Mesendoderm (in vitro differentiated cells): ENCODE measurements at regions not wholly inside any gene's neighbourhood (a gene's known extent, or its start where the extent isn't known, plus 50 kb on each side); places are given as distances from the start of the nearest gene placed in this dataset.

Experiments
- DNase-seq: peaks from one replicate; pipeline ENCODE4 v3.0.0; 2013
- H2AK5ac ChIP-seq: 2 replicates; pipeline ENCODE4 v1.6.1; 2013; ENCODE audit warnings: low read length, inconsistent platforms
- H2BK120ac ChIP-seq: 2 replicates; pipeline ENCODE4 v1.6.1; 2013; ENCODE audit warnings: low read depth, mild to moderate bottlenecking, low read length, moderate library complexity, mixed read lengths
- H2BK15ac ChIP-seq: replicated peaks from 2 replicates; pipeline ENCODE4 v1.6.1; 2013; ENCODE audit warnings: low read depth, mild to moderate bottlenecking, moderate library complexity
- H2BK5ac ChIP-seq: 2 replicates; pipeline ENCODE4 v1.6.1; 2013; ENCODE audit warnings: low read length, inconsistent platforms
- H3K18ac ChIP-seq: 2 replicates; pipeline ENCODE4 v1.6.1; 2013; ENCODE audit warnings: mild to moderate bottlenecking, low read length, mixed read lengths
- H3K23ac ChIP-seq: one replicate; pipeline ENCODE4 v1.6.1; 2013; ENCODE audit warnings: low read length
- H3K27ac ChIP-seq: 2 replicates; pipeline ENCODE4 v1.5.1; 2013; ENCODE audit warnings: low read depth, mild to moderate bottlenecking, inconsistent platforms, low read length, moderate library complexity
- H3K27me3 ChIP-seq: 2 replicates; pipeline ENCODE4 v1.6.1; 2013; ENCODE audit warnings: low read length, control low read depth, mild to moderate bottlenecking, inconsistent platforms; ENCODE audit not compliant: insufficient read depth, poor library complexity
- H3K36me3 ChIP-seq: 2 replicates; pipeline ENCODE4 v1.6.1; 2013; ENCODE audit warnings: low read length, inconsistent platforms; ENCODE audit not compliant: control insufficient read depth, insufficient read depth
- H3K4ac ChIP-seq: one replicate; pipeline ENCODE4 v1.6.1; 2013; ENCODE audit warnings: low read depth, mild to moderate bottlenecking, low read length, moderate library complexity
- H3K4me1 ChIP-seq: 2 replicates; pipeline ENCODE4 v1.6.1; 2013; ENCODE audit warnings: low read depth, low read length, inconsistent platforms; ENCODE audit not compliant: control insufficient read depth
- H3K4me2 ChIP-seq: 2 replicates; pipeline ENCODE4 v1.6.1; 2013; ENCODE audit warnings: low read length
- H3K4me3 ChIP-seq: 2 replicates; pipeline ENCODE4 v1.5.1; 2013; ENCODE audit warnings: mild to moderate bottlenecking, low read length
- H3K56ac ChIP-seq: one replicate; pipeline ENCODE4 v1.6.1; 2013; ENCODE audit warnings: low read length
- H3K79me1 ChIP-seq: 2 replicates; pipeline ENCODE4 v1.6.1; 2013; ENCODE audit warnings: low read length, inconsistent platforms
- H3K79me2 ChIP-seq: 2 replicates; pipeline ENCODE4 v1.6.1; 2013; ENCODE audit warnings: mild to moderate bottlenecking, low read length; ENCODE audit not compliant: control insufficient read depth, insufficient read depth
- H3K9ac ChIP-seq: 2 replicates; pipeline ENCODE4 v1.6.1; 2013; ENCODE audit warnings: low read length, inconsistent platforms
- H4K5ac ChIP-seq: one replicate; pipeline ENCODE4 v1.6.1; 2013; ENCODE audit warnings: low read length
- H4K8ac ChIP-seq: one replicate; pipeline ENCODE4 v1.6.1; 2013; ENCODE audit warnings: low read depth, mild to moderate bottlenecking, control low read depth, low read length, moderate library complexity
- WGBS: extraction: QIAGEN DNeasy Blood & Tissue Kit; methylation state at CpG from one replicate; pipeline ENCODE4 v1.1.7; 2013; ENCODE audit warnings: low lambda C conversion rate, missing lambda C conversion rate; ENCODE audit not compliant: insufficient coverage; ENCODE audit errors: extremely low coverage; 5-methylcytosine and 5-hydroxymethylcytosine counted together

- Histone ChIP-seq H4K8ac (no peak overlapping the region), H4K5ac (no peak overlapping the region), H3K4me3 (no peak overlapping the region), H3K36me3 (no peaks in the 10 kb centered on the region), H3K4ac (no peak overlapping the region), H2BK5ac (no peak overlapping the region), H3K18ac (no peak overlapping the region), H3K23ac (no peak overlapping the region), H3K27ac (no peak overlapping the region), H3K27me3 (no peaks in the 10 kb centered on the region), H3K9ac (no peak overlapping the region), H2BK120ac (no peak overlapping the region), H2AK5ac (no peak overlapping the region), H3K79me1 (no peaks in the 10 kb centered on the region), H3K4me2 (no peak overlapping the region), H3K79me2 (no peaks in the 10 kb centered on the region), H3K4me1 (no peaks in the 10 kb centered on the region), H2BK15ac (no peak overlapping the region), H3K56ac (no peak overlapping the region)
- no CpG with 5 or more reads among the region's 11 CpGs for WGBS
- no peak for DNase-seq
Observed at GRCh38 chr2:240300261-240300821, 135.1 kb upstream of the GPC1 start.

- Histone ChIP-seq H3K4me2 (no peak overlapping the region), H4K8ac (no peak overlapping the region), H3K36me3 (no peaks in the 10 kb centered on the region), H3K27ac (no peak overlapping the region), H2BK5ac (no peak overlapping the region), H3K27me3 (no peaks in the 10 kb centered on the region), H3K4me1 (no peaks in the 10 kb centered on the region), H3K56ac (no peak overlapping the region), H2AK5ac (no peak overlapping the region), H2BK120ac (no peak overlapping the region), H3K18ac (no peak overlapping the region), H3K79me1 (no peaks in the 10 kb centered on the region), H2BK15ac (no peak overlapping the region), H3K4me3 (no peak overlapping the region), H4K5ac (no peak overlapping the region), H3K4ac (no peak overlapping the region), H3K79me2 (no peaks in the 10 kb centered on the region), H3K23ac (no peak overlapping the region), H3K9ac (no peak overlapping the region)
- no peak for DNase-seq
- no CpG with 5 or more reads among the region's 8 CpGs for WGBS
Observed at GRCh38 chr2:240300840-240301239, 134.6 kb upstream of the GPC1 start.

- Histone ChIP-seq H3K4me2 (no peak overlapping the region), H2BK5ac (no peak overlapping the region), H3K9ac (no peak overlapping the region), H2BK15ac (no peak overlapping the region), H3K4me3 (no peak overlapping the region), H3K36me3 (no peaks in the 10 kb centered on the region), H3K18ac (no peak overlapping the region), H3K27me3 (no peaks in the 10 kb centered on the region), H2BK120ac (no peak overlapping the region), H4K5ac (no peak overlapping the region), H3K27ac (no peak overlapping the region), H3K4ac (no peak overlapping the region), H3K56ac (no peak overlapping the region), H3K4me1 (no peaks in the 10 kb centered on the region), H3K79me2 (no peaks in the 10 kb centered on the region), H3K23ac (no peak overlapping the region), H2AK5ac (no peak overlapping the region), H3K79me1 (no peaks in the 10 kb centered on the region), H4K8ac (no peak overlapping the region)
- no CpG with 5 or more reads among the region's 13 CpGs for WGBS
- DNase-seq = no peak
Observed at GRCh38 chr2:240301256-240301795, 134.1 kb upstream of the GPC1 start.

GRCh38 chr2:240302041-240302440 is 133.4 kb upstream of the GPC1 start:
- no peaks in the 10 kb centered on the region for H3K4me1 ChIP-seq
- no CpG with 5 or more reads among the region's 5 CpGs for WGBS
- no peak for DNase-seq

GRCh38 chr2:240302933-240303595 is 132.4 kb upstream of the GPC1 start:
- Histone ChIP-seq H2BK15ac (no peak overlapping the region), H3K56ac (no peak overlapping the region), H4K8ac (no peak overlapping the region), H2AK5ac (no peak overlapping the region), H3K18ac (no peak overlapping the region), H3K79me2 (no peaks in the 10 kb centered on the region), H3K4me1 (no peaks in the 10 kb centered on the region), H3K79me1 (no peaks in the 10 kb centered on the region), H2BK120ac (no peak overlapping the region), H3K4me3 (no peak overlapping the region), H3K36me3 (no peaks in the 10 kb centered on the region), H3K27me3 (no peaks in the 10 kb centered on the region), H3K9ac (no peak overlapping the region), H4K5ac (no peak overlapping the region), H3K27ac (no peak overlapping the region), H3K23ac (no peak overlapping the region), H3K4me2 (no peak overlapping the region), H3K4ac (no peak overlapping the region), H2BK5ac (no peak overlapping the region)
- whole genome bisulfite sequencing = no CpG with 5 or more reads among the region's 2 CpGs
- DNase-seq = no peak

More at GRCh38 chr2:240302041-240302440, 133.4 kb upstream of the GPC1 start:
- Histone ChIP-seq H3K56ac (no peak overlapping the region), H4K5ac (no peak overlapping the region), H2BK5ac (no peak overlapping the region), H3K79me1 (no peaks in the 10 kb centered on the region), H3K79me2 (no peaks in the 10 kb centered on the region), H3K23ac (no peak overlapping the region), H3K18ac (no peak overlapping the region), H3K27me3 (no peaks in the 10 kb centered on the region), H3K27ac (no peak overlapping the region), H2BK120ac (no peak overlapping the region), H3K4me3 (no peak overlapping the region), H4K8ac (no peak overlapping the region), H2BK15ac (no peak overlapping the region), H2AK5ac (no peak overlapping the region), H3K36me3 (no peaks in the 10 kb centered on the region), H3K4me2 (no peak overlapping the region), H3K4ac (no peak overlapping the region), H3K9ac (no peak overlapping the region)
